NCI-H524 (cell line): ENCODE measurements at regions not wholly inside any gene's neighbourhood (a gene's known extent, or its start where the extent isn't known, plus 50 kb on each side); places are given as distances from the start of the nearest gene placed in this dataset.
"Not testable (repeated sequence)": the region's sequence is repeated elsewhere in the genome, so short reads cannot be mapped to it uniquely, and the experiment has no call there.

ENCODE experiments used
- DNase-seq, 2 experiments: peaks; one replicate each; lab custom pipeline; 2025; lab: John Stamatoyannopoulos, UW

GRCh38 chr15:45868109-45868691 lies 233.4 kb downstream of the SQOR start:
- peak in 1 of 2 experiments; percentile 4 for DNase-seq

GRCh38 chr15:45869034-45869668 lies 234.3 kb downstream of the SQOR start:
- no peak for DNase-seq

- DNase-seq = no peak
Observed at GRCh38 chr15:45871121-45871855, 236.5 kb downstream of the SQOR start.

GRCh38 chr15:45873781-45874180 lies 239.0 kb downstream of the SQOR start:
- DNase-seq = peak in 1 of 2 experiments; percentile 4

- DNase-seq = not testable (repeated sequence)
Observed at GRCh38 chr15:45874566-45874965, 239.7 kb downstream of the SQOR start.

- peak; percentile 5 to 37 for DNase-seq
Observed at GRCh38 chr15:45884289-45884688, 249.5 kb downstream of the SQOR start.

GRCh38 chr15:45884755-45885445 lies 250.1 kb downstream of the SQOR start:
- DNase-seq = peak in 1 of 2 experiments; percentile 53

- DNase-seq = no peak
Observed at GRCh38 chr15:45885801-45886200, 251.0 kb downstream of the SQOR start.

- DNase-seq = no peak
Observed at GRCh38 chr15:45891766-45892165, 256.9 kb downstream of the SQOR start.

- DNase-seq = no peak
Observed at GRCh38 chr15:45892182-45892581, 257.4 kb downstream of the SQOR start.

- DNase-seq = no peak
Observed at GRCh38 chr15:45903283-45903682, 268.5 kb downstream of the SQOR start.

GRCh38 chr15:45904019-45904418 lies 269.2 kb downstream of the SQOR start:
- DNase-seq = peak in 1 of 2 experiments; percentile 25

- DNase-seq = no peak
Observed at GRCh38 chr15:45906230-45906629, 271.4 kb downstream of the SQOR start.

GRCh38 chr15:45910671-45911070 lies 275.8 kb downstream of the SQOR start:
- DNase-seq = no peak

GRCh38 chr15:45913451-45913850 lies 278.6 kb downstream of the SQOR start:
- no peak for DNase-seq

GRCh38 chr15:45914425-45914824 lies 279.6 kb downstream of the SQOR start:
- no peak for DNase-seq

- DNase-seq = no peak
Observed at GRCh38 chr15:45918839-45919238, 284.0 kb downstream of the SQOR start.

- DNase-seq = no peak
Observed at GRCh38 chr15:45919806-45920205, 285.0 kb downstream of the SQOR start.

- DNase-seq = no peak
Observed at GRCh38 chr15:45921376-45921775, 286.5 kb downstream of the SQOR start.

GRCh38 chr15:45921978-45922377 lies 287.1 kb downstream of the SQOR start:
- no peak for DNase-seq

- DNase-seq = no peak
Observed at GRCh38 chr15:45941367-45941766, 306.5 kb downstream of the SQOR start.

GRCh38 chr15:45943240-45943639 lies 308.4 kb downstream of the SQOR start:
- DNase-seq = no peak

- no peak for DNase-seq
Observed at GRCh38 chr15:45946111-45946510, 311.3 kb downstream of the SQOR start.
